ENCODE measurements at regions not wholly inside any gene's neighbourhood (a gene's known extent, or its start where the extent isn't known, plus 50 kb on each side); places are given as distances from the start of the nearest gene placed in this dataset.

DNA sequence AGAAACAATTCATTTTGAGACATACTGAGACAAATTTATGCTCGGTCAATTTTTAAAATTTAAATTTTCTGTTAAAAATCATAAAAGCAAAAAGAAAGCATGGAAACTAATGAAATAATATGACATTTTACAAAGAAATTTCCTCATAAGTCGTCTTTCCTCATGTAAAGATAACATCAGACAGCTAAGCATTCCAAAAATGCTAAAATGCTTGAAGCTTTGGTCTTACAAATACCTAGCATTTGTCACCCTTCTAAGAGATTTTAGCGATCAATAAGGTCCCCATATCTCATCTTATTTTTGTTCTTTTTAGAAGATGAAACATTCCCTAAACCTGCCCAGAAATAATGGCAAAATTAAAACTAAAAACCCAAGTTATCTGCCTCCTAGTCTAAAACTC lies 68.5 kb upstream of the FREM2 start:
- DNase-seq (ENCODE audit: extremely low read depth, low read depth), result no peak
- TF ChIP-seq, protein P1, sequence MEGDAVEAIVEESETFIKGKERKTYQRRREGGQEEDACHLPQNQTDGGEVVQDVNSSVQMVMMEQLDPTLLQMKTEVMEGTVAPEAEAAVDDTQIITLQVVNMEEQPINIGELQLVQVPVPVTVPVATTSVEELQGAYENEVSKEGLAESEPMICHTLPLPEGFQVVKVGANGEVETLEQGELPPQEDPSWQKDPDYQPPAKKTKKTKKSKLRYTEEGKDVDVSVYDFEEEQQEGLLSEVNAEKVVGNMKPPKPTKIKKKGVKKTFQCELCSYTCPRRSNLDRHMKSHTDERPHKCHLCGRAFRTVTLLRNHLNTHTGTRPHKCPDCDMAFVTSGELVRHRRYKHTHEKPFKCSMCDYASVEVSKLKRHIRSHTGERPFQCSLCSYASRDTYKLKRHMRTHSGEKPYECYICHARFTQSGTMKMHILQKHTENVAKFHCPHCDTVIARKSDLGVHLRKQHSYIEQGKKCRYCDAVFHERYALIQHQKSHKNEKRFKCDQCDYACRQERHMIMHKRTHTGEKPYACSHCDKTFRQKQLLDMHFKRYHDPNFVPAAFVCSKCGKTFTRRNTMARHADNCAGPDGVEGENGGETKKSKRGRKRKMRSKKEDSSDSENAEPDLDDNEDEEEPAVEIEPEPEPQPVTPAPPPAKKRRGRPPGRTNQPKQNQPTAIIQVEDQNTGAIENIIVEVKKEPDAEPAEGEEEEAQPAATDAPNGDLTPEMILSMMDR (IDR thresholded peaks at IDR 0.05; ENCODE audit: low read depth, low read length, missing control alignments), result no peak
- H3K4me3 ChIP-seq (replicated peaks; ENCODE audit: low read depth, low read length), result no peak overlapping the region

DNA sequence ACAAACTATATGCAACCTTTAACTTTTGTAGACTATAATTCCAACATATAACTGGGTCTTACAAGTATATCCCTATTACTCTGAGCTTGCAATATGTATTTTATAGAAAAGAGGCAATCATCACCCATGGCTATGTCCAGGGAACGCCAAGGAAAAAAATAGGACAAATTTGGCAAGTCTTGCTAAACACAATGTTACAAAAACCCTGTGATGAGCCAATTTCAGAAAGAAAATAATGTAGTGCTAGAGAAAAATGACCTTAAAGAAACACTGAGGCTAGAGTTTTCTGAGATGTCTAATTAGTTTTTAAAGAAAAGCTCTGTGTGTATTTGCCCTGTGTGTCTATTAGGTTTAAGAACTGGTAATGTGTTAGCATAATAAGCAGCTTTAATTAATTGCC lies 68.0 kb upstream of the FREM2 start:
- no peak overlapping the region for H3K4me3 ChIP-seq (replicated peaks; ENCODE audit: low read depth, low read length)
- TF ChIP-seq, protein P1 (IDR thresholded peaks at IDR 0.05; ENCODE audit: low read depth, low read length, missing control alignments), result no peak
- no peak for DNase-seq (ENCODE audit: extremely low read depth, low read depth)

DNA sequence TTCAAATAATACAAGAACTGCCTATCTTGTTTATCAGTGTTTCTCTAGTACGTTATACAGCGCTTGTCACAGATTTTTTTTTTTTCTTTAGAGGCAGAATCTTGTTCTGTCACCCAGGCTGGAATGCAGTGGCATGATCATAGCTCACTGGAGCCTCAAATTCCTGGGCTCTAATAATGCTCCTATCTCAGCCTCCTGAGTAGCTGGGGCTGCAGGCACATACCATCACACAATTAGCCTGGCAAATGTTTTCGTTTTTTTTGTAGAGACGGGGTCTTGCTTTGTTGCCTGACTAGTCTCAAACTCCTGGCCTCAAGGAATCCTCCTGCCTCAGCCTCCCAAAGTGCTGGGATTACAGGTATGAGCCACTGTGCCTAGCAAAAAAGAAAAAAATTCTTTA lies 66.0 kb upstream of the FREM2 start:
- H3K4me3 ChIP-seq (replicated peaks; ENCODE audit: low read depth, low read length), result no peak overlapping the region
- TF ChIP-seq, protein P1 (IDR thresholded peaks at IDR 0.05; ENCODE audit: low read depth, low read length, missing control alignments), result no peak
- no peak for DNase-seq (ENCODE audit: extremely low read depth, low read depth)

DNA sequence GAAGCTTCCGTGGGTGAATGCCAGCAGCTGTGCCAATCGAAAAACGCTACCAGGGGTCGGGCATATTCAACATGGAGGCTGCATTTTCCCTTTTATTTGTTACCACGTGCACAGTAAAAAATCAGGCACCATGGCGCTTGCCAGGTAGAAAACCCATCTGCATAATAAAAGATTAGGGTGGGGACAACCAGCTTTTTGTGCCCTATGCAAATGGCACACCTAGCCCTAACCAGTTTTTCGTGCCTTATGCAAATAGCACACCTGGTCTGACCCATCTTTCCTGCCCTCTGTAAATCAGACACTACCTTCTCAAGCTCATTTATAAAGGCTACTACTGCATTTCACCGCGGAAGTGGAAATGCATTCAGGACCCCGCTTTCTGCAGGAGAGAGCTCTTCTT lies 62.1 kb upstream of the FREM2 start:
- TF ChIP-seq, protein P1 (IDR thresholded peaks at IDR 0.05; ENCODE audit: low read depth, low read length, missing control alignments), result no peak
- DNase-seq (ENCODE audit: extremely low read depth, low read depth), result no peak
- no peak overlapping the region for H3K4me3 ChIP-seq (replicated peaks; ENCODE audit: low read depth, low read length)

DNA sequence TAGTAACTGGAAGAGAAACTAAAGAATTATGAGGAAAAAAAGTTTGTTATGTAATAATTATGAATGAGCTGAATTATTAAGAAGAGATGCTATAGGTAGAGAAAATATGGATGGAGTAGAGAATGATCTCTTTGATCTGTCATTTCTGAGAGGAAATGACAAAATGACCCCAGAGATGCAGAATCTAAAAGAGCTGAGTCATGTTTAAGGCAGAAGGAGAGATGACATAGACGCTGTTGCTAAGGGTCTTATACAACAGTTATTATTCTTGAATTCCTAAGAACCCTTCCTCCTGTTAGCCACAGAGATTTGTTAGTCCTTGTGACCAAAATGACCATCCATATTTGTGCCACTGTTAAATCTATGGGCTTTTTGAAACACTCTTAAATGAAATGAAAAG lies 58.3 kb upstream of the FREM2 start:
- DNase-seq (ENCODE audit: extremely low read depth, low read depth), result no peak
- TF ChIP-seq, protein P1 (IDR thresholded peaks at IDR 0.05; ENCODE audit: low read depth, low read length, missing control alignments), result no peak
- H3K4me3 ChIP-seq (replicated peaks; ENCODE audit: low read depth, low read length), result no peak overlapping the region

DNA sequence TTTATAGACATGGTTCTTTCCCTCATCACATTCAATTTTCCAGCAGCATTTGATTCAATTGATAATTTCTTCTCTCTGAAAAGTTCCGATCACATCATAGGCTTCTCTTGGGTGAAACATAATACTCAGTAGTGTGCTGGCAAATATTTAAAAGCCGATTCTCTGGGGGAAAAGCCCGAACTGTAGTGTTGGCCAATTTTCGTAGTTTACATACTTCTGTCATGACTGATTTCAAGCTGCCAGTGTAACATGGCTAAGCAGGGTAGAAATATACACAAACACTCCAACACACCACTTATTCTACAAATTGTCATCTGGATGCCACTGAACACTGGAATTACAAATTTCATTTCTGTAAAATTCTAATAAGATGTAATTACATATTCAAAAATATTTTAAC lies 56.1 kb upstream of the FREM2 start:
- TF ChIP-seq, protein P1 (IDR thresholded peaks at IDR 0.05; ENCODE audit: low read depth, low read length, missing control alignments), result no peak
- no peak for DNase-seq (ENCODE audit: extremely low read depth, low read depth)
- H3K4me3 ChIP-seq (replicated peaks; ENCODE audit: low read depth, low read length), result no peak overlapping the region

DNA sequence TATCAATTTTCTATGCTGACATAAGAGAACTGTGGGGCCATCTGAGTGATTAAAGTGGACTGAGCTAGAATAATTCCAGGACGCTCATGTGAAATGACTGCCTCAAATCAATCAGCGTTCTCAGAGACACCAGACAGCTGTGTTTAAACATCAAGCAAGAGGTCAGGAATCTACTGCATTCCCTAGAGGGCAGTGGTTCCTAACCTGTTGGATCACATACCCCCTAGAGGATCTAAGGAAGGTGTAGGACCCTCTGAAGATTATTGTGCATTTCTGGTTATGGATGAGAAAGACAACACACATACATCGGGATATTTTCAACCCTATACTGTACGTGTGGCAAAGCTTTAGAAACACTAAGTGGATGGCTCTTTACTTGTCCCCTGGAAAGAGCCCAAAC lies 51.8 kb upstream of the FREM2 start:
- TF ChIP-seq, protein P1 (IDR thresholded peaks at IDR 0.05; ENCODE audit: low read depth, low read length, missing control alignments), result no peak
- no peak overlapping the region for H3K4me3 ChIP-seq (replicated peaks; ENCODE audit: low read depth, low read length)
- DNase-seq (ENCODE audit: extremely low read depth, low read depth), result no peak

Data from HFF-Myc (cell line).